CD4-positive, alpha-beta T cell treated with Interleukin-4 for 4 hours (primary cell): ENCODE measurements at regions not wholly inside any gene's neighbourhood (a gene's known extent, or its start where the extent isn't known, plus 50 kb on each side); places are given as distances from the start of the nearest gene placed in this dataset.

Experiments
- DNase-seq: peaks from one replicate; pipeline ENCODE4 v3.0.0-alpha.2; 2020

DNA sequence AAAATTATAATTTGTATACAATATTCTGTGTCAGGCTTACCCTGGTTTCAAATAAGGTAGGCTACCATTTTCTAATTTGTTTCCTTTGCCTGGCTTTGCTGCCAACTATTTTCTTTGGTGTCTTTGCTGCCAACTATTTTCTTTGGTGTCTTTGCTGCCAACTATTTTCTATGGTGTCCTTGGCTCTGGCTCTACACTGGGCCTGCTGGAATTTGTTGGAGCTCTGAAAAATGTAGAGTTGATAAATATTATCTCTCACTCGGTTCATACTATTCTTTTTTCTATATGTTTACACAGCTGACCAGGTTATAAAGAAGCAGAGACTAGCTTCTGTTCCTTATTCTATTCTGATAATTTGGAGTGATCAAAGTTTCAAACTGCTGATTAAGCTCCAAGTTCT is 768.0 kb upstream of the PHF14 start:
- DNase-seq = no peak

DNA sequence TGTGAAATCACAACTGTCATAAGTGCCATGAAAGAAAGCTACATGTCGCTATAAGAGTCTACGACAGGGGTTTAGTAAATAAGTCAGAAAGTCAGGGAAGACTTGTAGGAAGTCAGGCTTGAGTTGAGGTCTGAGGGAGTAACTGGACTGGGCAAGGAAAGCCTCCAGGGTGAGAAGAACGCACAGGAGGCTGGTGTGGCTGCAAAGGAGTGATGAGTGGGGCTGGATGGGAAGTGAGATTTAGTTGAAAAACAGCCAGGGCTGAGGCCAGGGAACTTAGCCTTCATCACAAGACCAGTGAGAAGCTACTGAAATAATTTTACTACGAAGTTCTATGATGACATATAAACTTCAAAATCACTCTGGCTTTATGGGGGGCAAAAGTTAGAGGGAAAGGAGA is 763.7 kb upstream of the PHF14 start:
- DNase-seq = no peak

DNA sequence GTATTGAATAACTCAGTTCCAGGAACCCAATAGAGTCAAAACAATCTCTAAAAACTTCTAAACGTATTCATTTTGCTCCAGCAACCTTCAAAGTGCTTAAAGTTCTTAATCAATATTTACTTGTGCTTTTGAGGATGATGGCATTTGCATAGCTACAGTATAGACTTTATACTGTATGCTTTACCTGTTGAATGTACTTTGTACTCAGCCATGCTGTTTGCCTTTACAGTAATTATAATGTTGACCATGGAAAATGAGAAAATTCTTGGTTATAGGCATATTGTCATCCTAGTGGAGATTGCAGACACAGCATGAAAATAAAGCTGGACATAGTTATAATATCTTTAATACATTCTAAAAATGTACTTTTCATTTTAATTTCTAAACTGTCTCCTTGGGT is 762.7 kb upstream of the PHF14 start:
- no peak for DNase-seq

DNA sequence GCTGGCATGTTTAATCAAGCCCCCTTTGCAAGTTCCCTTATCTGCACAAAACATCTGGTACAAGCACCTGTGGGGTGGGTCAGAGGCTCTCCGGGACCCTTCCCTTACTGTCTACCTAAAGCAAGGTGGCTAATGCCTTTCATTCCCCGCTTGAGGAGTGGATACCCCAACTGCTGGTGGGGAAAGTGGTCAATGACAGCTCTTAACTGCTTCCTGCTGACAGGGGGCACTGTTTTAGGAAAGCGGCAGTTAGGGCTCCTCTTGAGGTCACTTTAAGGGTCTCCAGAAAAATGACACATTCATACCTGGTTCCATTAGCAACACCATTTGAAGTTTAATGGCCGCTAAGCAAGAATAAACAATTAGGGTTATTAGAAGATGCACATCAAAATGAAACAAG is 761.8 kb upstream of the PHF14 start:
- no peak for DNase-seq

DNA sequence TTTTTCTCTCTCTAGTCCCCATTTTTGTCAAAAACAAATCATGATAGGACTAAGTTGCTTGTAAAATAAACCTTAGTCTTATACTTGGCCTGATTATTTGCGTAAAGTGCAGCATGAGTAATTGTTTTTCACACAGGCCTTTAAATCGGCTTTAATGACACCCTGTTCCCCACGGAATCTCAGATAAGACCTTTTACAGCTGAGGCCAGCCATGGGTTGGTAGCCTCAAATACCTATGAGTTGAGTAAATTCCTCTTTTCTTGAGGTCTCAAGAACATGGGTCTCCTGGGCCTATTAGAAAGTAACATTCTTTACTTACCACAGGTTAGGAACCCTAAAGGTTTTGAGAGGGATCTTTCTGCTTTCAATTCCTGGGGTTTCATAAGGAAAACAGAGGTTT is 761.0 kb upstream of the PHF14 start:
- DNase-seq = no peak

DNA sequence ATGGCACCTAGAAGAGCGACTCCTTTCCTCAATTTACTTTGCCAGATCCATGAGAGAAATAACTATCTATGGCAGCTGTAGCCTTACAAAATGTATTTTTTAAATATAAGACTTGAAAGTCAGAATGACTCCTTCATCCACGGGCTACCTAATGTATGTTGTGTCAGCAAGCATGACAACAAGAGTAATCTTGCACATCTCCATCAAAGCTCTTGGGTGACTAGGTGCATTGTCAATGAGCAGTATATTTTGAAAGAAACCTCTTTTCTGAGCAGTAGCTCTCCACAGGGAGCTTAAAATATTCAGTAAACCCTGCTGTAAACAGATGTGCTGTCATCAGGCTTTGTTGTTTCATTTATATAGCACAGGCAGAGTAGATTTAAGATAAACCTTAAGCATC is 757.2 kb upstream of the PHF14 start:
- DNase-seq = no peak

DNA sequence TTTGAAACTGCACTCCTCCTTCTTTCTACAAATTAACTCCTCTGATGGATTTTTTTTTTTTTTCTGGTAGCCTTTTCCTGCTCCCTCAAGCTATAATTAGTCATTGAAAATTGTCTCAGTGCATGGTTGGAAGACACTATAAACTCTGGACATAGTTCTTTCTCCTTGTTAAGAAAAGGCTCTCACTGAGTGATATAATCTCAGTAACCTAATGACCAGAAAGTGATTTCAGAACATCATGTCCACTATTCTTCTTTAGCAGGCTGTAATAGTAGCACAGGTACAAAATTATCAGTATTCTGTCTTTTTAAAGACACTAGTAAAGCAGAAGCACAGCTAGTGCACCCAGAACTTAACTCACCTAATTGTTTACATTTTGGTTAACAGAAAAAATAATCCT is 752.6 kb upstream of the PHF14 start:
- no peak for DNase-seq

DNA sequence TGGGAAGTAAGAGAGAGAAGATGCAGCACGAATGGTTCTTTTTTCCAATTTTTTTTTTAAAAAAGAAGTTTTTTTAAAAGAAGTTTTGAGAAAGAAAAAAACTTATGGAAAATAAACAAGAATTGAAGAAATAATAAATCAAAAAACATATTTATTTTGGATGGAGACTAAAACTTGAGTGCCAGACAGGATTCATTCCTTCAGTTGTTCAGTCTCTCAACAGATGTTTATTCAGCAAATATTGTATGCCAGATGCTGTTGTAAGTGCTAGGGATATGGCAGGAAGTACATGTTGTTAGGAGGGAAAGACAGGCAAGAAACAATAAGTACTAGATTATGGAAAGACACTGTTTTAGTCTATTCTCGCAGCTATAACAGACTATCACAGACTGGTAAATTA is 750.7 kb upstream of the PHF14 start:
- no peak for DNase-seq

DNA sequence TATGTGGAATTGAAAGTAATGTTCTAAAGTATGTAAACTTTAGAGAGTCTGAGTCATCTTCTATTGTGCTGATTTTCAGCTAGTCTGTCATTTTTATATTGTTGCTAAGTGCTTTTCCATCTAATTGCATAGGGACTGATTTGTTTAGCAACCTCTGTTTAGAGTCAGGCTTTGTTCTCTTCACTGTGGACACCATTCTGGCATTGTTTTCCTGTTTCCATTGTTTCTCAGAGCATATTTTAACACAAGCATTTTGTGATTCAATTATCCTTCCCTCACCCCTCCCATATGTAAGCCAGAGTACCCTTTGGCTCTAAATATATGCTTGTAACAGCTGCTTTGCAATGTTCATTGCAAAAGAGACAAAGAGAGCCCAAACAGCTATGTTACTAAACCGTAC is 748.4 kb upstream of the PHF14 start:
- DNase-seq = no peak

DNA sequence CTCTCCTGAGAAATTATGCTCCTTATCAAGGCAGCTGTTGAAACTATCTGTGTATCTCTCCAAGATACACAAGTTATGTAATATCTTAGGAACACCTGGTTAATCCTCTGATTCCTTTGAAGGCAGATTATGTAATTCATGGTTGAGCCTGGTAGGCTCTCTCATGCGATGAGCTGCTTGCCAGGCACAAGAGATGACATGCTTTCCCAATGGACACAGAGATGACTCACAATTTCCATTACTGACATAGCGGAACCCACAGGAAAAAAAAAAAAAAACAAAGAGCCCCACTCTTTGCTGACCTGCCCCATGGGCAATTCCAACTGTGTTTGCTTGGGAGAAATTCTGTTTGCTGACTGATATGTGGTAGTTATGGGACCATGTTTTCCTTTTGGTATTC is 736.4 kb upstream of the PHF14 start:
- DNase-seq = no peak

DNA sequence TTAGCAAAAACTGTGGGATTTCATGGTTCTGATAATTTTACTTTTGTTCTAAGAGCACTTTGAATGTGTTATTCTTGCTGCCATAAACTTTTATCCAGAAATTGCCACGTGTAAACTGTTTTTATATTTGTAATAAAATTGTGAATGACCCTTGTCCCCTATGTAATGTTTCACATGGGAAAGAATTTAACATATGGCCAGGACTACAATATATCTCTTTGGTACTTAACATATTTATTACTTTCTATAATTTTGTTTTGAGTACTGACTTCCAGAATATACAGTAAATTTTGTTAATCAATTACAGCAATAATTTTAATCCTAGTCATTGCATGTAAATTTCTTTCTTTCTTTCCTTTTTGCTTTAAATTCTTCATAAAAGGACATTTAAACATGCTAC is 735.0 kb upstream of the PHF14 start:
- no peak for DNase-seq

DNA sequence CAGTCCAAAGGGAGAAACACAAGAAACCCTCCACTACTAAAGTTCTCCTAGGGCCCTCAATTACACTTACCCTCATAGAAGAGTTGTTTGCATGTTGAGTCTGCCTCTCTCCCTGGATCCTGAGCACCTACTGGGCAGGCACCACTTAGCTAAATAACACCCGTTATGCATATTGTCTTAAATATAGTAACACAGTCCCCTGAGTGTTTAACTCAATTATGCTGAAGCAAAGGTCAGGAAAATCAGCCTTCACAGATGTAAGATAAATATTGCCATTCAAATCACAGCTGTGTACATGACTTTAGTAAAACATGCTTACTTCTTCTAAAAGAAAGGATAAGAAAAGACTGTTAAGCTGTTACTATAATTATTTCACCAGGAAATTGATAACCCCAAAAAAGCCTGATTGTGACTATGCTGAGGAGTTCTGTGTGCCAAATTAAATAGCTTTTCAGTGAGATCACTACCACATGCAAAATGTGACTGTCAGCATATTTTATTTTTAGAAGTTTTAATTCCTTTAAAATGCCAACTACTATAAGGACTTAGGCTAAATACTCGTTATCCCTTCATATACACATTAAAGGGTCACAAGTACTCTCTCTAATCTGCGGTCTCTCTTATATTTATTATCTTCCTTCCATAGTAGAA is 733.9 kb upstream of the PHF14 start:
- DNase-seq = no peak

DNA sequence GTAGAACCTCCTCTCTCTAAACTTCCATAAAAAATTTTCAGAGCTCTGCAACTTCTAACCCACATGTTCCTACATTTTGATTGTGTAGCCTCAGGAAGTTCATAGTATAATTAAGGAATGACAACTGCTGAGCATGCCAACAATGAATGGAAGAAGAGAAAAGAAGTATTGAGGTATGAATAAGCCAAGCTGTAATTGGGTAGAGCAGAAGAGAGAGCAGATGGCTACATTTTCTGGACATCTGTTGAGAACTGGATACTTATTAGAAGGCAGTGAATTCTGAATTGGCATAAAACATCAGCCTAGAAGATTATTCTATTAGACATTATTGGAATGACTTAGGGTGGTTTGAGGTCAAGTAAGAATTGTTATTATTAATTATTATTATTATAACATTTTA is 728.3 kb upstream of the PHF14 start:
- no peak for DNase-seq

DNA sequence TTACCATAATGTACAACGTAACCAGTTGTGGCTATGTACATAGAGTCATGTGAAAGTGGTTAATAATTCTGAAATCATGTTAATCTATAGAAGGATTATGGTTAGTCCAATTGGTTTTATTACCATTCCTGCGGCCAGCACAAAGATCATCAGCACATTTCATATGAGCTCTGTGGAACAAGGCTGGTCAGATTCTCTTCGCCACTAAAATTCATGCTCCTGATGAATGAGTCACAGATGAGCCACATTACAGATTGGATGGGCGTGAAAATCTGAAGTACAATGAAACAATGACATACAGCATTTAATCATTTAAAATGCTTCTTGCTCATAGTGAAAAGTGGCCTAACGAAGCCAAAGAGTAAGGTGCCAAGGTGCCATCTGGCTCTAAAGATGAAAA is 716.2 kb upstream of the PHF14 start:
- no peak for DNase-seq

DNA sequence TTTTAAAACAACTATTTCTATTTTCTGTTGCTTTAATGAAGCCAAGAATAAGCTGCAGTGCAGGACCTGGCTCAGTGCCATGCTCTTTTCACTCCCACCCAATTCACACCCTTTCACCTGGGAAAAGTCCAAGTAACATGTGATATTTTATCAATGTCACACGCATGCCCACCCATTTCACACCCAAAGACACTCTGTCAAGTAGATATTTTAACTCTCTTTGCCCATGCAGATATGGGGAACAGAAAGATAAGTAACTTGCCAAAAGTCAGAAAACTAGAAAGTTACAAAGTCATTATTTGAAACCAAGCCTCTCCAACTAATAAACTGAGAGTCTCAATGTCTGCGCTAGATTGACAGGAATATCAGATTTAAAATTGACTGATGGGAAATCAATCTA is 706.7 kb upstream of the PHF14 start:
- DNase-seq = no peak

DNA sequence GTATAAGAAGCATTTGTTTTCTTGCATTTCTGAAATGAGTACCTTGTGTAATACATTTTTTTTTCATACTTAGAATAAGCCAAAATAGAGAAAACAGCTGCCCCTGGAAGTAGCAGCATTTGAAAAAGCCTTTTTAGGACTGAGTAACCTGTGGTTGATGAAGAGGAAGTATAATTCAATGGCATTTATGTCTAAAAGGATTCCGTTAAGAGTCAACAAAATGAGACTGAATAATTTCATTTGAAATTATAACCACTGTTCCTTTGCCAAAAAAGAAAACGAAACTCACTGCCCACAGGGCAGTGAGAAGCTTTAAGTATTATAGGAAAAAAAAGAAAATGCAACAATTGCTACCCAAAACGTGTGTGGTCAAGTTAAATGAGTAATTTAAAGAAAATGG is 705.6 kb upstream of the PHF14 start:
- no peak for DNase-seq

DNA sequence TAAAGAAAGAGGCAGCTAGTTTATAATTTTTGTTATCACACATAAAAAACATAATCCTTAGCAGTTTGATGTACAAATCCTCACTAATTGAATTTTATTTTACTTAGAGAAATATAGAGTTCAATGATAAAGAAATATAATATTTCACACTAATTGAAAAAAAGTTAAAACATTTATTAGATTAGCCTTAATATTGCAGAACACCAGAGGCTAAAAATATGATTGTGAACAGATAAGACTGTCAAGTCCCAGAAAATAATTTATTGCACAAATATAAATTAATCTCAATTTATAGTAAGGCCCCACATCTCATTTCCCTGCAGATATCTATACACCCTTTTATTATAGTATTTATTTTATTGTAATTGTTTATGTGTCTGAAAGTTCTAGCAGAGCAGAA is 690.8 kb upstream of the PHF14 start:
- DNase-seq = no peak

DNA sequence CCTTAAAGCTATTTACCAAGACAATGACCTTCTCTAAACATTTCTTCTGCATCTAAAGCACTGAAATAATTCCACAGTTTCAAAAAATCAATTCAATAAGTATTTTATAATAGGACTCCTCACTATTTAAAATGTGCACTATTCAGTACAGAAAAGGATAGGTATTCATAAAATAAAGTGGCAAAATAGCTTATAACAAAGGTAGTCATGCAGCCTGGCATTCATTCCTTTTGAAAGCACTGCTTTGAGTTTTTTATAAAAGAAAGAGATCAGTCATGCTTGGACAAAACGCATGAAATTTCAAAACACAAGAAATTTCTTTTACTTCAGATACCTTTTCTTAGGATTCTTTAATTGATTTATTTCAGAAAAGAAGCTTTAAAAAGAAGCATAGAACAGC is 689.7 kb upstream of the PHF14 start:
- DNase-seq = no peak

DNA sequence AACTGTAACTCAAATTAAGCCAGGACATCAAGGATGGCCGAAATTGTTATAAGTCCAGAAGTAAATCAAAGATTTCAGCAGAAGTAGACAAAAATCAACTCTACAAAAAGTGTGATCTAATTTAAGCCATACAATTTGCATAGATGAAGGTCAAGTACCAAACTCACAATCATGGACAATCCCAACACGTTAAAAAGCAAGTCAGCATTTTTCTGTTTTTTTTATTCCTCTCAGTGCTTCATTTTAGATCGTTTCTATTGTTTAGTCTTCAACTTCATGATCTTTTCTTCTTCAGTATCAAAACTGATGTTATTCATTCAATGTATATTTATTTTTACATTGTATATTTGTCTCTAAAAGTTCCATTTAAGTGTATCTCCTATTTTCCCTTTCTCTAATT is 674.3 kb upstream of the PHF14 start:
- DNase-seq = no peak

DNA sequence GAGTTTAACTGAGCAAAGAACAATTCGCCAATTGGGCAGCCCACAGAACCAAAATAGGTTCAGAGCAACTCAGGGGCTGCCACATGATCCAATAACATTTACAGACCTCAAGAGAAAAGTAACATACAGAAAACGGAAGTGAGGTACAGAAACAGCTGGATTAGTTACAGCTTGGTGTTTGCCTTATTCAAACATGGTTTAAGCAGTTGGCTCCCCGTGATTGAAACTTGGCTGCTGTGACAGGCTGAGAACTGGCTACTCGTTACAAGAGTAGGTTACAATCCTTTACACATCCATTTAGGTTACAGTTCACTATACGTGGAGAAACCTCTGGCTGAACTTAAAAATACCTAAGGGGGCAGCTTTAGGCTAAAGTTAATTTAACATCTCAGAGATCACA is 673.1 kb upstream of the PHF14 start:
- DNase-seq = no peak

DNA sequence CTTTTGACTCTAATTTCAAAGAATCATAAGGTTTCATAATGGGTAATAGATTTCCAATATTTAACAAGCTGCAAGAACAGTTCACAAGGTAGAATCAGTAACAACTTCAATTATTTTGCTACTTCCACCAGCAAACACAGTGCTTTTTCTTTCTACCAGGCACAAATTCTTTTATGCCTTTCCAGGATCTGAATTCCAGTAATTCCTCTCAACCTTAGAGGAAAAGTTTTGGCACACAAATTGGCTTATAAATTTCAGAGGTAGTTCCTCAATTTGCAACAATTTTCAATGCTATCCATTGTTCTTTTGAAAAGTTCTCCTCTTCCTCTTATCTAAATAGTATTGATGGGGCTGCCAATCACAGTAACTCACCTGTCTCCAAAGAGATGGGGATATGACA is 665.4 kb upstream of the PHF14 start:
- no peak for DNase-seq

DNA sequence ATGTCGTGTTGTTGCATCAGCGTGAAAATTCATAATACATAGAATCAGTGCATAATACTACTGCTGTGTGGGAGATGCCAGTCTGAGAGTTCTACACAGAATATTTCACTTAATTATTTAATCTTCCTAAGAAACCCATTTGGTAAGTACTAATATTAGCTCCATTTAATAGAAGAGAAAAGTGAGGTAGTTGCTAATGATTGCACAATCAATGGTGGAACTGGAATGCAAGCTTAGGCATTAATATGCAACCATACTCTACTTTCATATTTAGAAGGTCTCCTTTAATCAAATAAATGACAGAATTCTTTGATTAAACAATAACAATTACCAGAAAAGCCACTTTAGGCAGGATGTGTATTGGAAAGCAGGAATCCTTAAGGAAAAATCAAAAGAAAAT is 660.7 kb upstream of the PHF14 start:
- DNase-seq = no peak

DNA sequence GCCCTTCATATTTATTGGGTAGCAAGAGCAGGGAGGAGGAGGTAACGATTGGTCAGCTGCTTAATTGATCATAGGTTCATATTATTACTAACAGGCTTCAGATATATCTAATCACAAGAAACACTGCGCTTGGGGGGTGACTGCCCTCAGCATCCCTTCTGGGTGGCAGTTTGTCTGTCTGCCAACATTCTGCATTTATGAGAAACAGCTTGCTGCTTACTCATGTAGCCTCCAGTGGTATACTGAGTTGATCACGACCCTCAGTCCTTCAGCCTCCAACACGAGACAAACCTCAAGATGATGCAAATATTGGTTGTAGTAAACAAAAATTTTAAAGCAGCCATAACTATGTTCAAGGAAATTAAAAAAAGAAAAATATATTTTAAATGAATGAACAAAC is 657.8 kb upstream of the PHF14 start:
- no peak for DNase-seq

DNA sequence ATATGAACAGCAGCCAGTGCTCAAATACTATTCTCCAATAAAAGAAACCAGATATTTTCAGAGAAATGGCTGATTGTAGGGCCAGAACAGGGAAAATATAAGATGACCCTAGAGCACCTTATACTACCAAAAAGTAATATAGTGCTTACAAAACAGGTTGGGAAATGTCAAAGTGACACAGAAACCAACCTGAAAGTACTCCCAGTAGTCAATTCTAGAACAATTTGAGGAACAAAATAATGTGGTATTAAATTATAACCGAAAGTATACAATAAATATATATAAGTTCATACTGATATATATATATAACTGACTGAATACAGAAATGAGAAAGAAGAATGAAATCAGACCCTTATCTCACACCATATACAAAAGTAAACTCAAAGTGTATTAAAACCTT is 657.2 kb upstream of the PHF14 start:
- no peak for DNase-seq

DNA sequence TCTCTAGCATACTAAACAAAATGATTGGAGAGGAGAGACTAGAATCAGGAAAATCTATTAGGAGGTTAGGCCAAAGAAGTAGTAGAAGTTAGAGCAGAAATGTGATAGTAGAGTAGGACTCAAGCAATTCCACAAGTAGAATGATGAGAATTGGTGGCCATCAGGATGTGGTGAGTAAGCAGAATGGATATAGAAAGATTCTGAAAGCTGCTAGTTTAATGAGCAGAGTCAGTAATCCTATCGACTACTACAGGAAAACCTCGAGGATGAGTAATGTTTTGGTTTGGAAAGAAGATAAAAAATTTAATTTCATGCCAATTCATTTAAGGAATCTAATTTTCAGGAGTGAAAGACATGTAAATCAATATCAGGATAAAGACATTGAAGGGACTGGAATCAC is 648.3 kb upstream of the PHF14 start:
- no peak for DNase-seq

DNA sequence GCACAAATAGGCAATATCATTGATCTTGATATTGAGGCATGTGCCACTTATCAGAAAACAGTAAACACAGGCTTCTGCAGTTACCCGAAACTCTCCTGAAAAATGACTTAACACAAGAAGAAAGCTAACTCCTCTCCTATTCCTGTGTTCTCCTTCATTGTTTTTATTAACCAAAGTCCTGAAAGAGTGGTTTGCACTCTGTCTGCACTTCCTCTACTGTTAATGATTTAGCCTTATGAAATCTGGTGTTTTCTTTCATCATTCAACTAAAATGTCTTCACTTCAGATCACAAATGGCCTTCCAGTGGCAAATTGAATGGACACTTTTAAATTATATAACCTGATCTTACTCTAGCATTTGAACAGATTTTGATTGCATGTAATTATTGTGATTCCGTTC is 630.6 kb upstream of the PHF14 start:
- DNase-seq = no peak
